Esophagus squamous epithelium (tissue), 5 donors: ENCODE measurements at regions not wholly inside any gene's neighbourhood (a gene's known extent, or its start where the extent isn't known, plus 50 kb on each side); places are given as distances from the start of the nearest gene placed in this dataset.

ENCODE experiments used
- DNase-seq: peaks from one replicate; lab custom pipeline; 2025; lab: John Stamatoyannopoulos, UW
- H3K27ac ChIP-seq, 4 donors: fragments of 200-600 bp; sonication (generic); one replicate each; pipeline ENCODE4 v1.5.1; 2016 to 2019; ENCODE audit warnings: mild to moderate bottlenecking in 1 of 4
- H3K27me3 ChIP-seq, 4 donors: fragments of 200-600 bp; sonication (generic); 1 replicate in 3 of 4; 2 replicates in 1 of 4; pipeline versions ENCODE4 v1.5.1 to v1.6.0; 2017 to 2021; ENCODE audit warnings: antibody characterized with exemption in 1 of 4
- H3K36me3 ChIP-seq, 3 donors: fragments of 200-600 bp; sonication (generic); one replicate each; pipeline ENCODE4 v1.5.1; 2016 to 2019
- H3K4me1 ChIP-seq, 3 donors: fragments of 200-600 bp; sonication (generic); one replicate each; pipeline ENCODE4 v1.5.1; 2017 to 2019
- H3K4me3 ChIP-seq, 4 donors: fragments of 200-600 bp; sonication (generic); 1 replicate in 3 of 4; 2 replicates in 1 of 4; pipeline ENCODE4 v1.5.1; 2016 to 2019; ENCODE audit warnings: mild to moderate bottlenecking in 2 of 4, moderate library complexity in 1 of 4
- H3K9me3 ChIP-seq, 3 donors: fragments of 200-600 bp; sonication (generic); one replicate each; pipeline ENCODE4 v1.5.1; 2016 to 2019
- CTCF ChIP-seq, 6 experiments: fragments of 450-650 bp in 4 of 6; fragments of 200-600 bp in 2 of 6; sonication (generic) in 2 of 6; IDR thresholded peaks; one replicate each; pipeline ENCODE4 v1.5.1; 2016 to 2019; ENCODE audit warnings: antibody characterized with exemption in 6 of 6, mild to moderate bottlenecking in 4 of 6, moderate library complexity in 4 of 6
- POLR2A ChIP-seq, 4 donors: fragments of 450-650 bp; IDR thresholded peaks; one replicate each; pipeline ENCODE4 v1.6.1; 2017; ENCODE audit warnings: antibody characterized with exemption in 4 of 4, mild to moderate bottlenecking in 4 of 4, moderate library complexity in 3 of 4
- WGBS, 2 donors: methylation state at CpG; one replicate each; pipeline ENCODE4 v1.1.5; 2018; 5-methylcytosine and 5-hydroxymethylcytosine counted together
- intact Hi-C: fragments of 100-400 bp; cut with DNase I; formaldehyde crosslinking; loops from one replicate; pipeline ENCODE4 v1.15.0; 2022
- donor health status: DM: yes; HTN: yes; CAD: no.

- H3K9me3 ChIP-seq, result no peaks in the 10 kb centered on the region
- H3K27ac ChIP-seq, result no peak overlapping the region
- WGBS, 2 donors, result 53 to 70% methylated on average over 6 to 7 of the region's 12 CpGs
- TF ChIP-seq CTCF (IDR thresholded peaks at IDR 0.05), result no peak
- no peak for TF ChIP-seq POLR2A (IDR thresholded peaks at IDR 0.05)
- H3K4me3 ChIP-seq, result no peak overlapping the region
- peaks cover 0 to 74% (median 0%) of the 10 kb centered on the region in 4 donors for H3K27me3 ChIP-seq
- no peaks in the 10 kb centered on the region for H3K4me1 ChIP-seq
- no peak for DNase-seq
- no peaks in the 10 kb centered on the region for H3K36me3 ChIP-seq
- intact Hi-C loops, result no loop called here
Measured at GRCh38 chr1:2859881-2860430, 58.5 kb upstream of the TTC34 start.

DNA sequence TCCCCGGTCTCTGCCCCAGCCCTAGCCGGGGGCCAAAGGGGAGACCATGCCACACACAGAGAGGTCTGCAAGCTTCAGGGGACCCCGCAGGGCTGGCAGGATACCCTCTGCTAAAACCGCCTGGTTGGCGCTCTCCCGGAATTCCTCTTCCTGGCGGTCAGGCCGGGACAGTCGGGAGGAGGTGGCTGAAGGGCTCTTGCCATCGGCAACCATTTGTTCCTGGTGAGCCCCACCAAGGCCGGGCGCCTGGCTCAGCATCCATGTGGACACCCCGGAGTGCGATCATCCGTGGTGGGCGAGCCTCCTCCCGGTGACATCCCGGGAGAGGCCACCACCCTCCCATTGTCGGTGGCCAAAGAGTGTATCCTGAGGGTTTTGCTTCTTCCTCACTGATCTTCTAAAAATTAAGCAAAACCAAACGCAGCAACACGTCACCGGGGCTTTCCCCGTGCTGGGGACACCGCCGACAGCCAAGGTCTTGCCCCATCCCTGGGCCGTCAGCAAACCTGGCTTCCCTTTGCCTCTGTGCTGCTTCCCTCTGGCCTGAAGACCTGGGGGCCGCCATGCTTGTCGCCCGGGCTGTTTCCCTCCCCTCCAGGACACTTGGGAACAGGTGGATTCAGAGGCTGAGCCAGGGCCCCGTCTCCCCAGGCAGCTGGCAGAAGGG, 59.1 kb upstream of the TTC34 start:
- Histone ChIP-seq H3K27ac (no peak overlapping the region), H3K4me3 (no peak overlapping the region), H3K4me1 (no peaks in the 10 kb centered on the region), H3K9me3 (no peaks in the 10 kb centered on the region), H3K27me3 (peaks cover 0 to 74% (median 0%) of the 10 kb centered on the region in 4 donors), H3K36me3 (no peaks in the 10 kb centered on the region)
- DNase-seq, result no peak
- intact Hi-C loops, result no loop called here
- no peak for TF ChIP-seq POLR2A (IDR thresholded peaks at IDR 0.05)
- TF ChIP-seq CTCF (IDR thresholded peaks at IDR 0.05), result no peak
- 66 to 90% methylated on average over 4 to 18 of the region's 30 CpGs for WGBS, 2 donors

- no peaks in the 10 kb centered on the region for H3K9me3 ChIP-seq
Measured at GRCh38 chr1:2861143-2861987, 59.9 kb upstream of the TTC34 start.

DNA sequence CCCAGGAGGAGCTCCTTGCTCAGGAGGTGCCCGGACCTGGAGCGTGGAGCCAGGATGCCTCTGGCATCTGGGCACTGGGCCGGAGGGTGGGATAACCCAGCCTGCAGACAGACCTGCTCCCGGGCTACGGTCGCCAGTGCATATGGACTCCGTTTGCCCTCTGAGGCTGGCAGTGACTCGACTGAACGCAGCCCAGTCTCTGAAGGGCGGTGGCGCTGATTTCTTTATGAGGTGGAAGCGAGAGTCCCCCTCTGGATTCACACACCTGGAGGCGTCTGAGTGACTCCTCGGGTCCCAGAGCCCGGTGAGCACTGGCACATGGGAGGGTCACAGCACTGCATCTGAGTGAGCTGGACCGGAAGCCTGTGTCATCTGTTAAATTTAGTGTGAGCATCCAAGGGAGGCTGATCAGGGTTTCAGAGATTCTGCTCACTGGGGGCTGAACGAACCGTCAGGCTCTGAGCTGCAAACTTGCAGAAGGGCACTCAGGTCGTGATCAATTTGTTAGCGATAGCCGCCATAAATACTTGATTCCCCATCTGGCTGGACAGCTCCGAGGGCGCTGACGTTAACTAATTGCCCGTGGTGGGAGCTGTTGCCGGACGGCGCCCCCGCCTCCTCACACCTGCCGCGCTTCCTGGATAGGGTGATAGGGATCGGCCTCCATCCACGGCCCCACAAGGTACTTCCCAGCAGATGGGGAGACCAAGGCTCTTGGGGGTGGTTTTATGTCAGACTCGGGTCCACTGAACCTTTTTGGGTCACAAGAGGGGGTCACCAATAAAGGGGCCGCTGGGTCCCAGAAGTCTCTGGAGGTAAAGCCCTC, 60.7 kb upstream of the TTC34 start:
- H3K36me3 ChIP-seq, result no peaks in the 10 kb centered on the region
- intact Hi-C loops, result no loop called here
- H3K4me1 ChIP-seq, result no peaks in the 10 kb centered on the region
- no peak for DNase-seq
- H3K27ac ChIP-seq, result no peak overlapping the region
- no peak overlapping the region for H3K4me3 ChIP-seq
- H3K9me3 ChIP-seq, result no peaks in the 10 kb centered on the region
- TF ChIP-seq CTCF (IDR thresholded peaks at IDR 0.05), result no peak
- TF ChIP-seq POLR2A (IDR thresholded peaks at IDR 0.05), result no peak
- 75% methylated on average over 12 of the region's 35 CpGs; no CpG with 5 or more reads in 1 of the 2 donors for WGBS, 2 donors
- peaks cover 0 to 74% (median 0%) of the 10 kb centered on the region in 4 donors for H3K27me3 ChIP-seq

More at GRCh38 chr1:2861143-2861987, 59.9 kb upstream of the TTC34 start:
- Histone ChIP-seq H3K4me1 (no peaks in the 10 kb centered on the region), H3K27ac (no peak overlapping the region), H3K27me3 (peaks cover 0 to 74% (median 0%) of the 10 kb centered on the region in 4 donors), H3K36me3 (no peaks in the 10 kb centered on the region), H3K4me3 (no peak overlapping the region)
- no peak for DNase-seq
- 61% methylated on average over 5 of the region's 19 CpGs; no CpG with 5 or more reads in 1 of the 2 donors for whole genome bisulfite sequencing, 2 donors
- intact Hi-C loops, result no loop called here
- TF ChIP-seq CTCF (IDR thresholded peaks at IDR 0.05), result no peak
- no peak for TF ChIP-seq POLR2A (IDR thresholded peaks at IDR 0.05)
